Kasumi-1 (cell line): ENCODE measurements at regions not wholly inside any gene's neighbourhood (a gene's known extent, or its start where the extent isn't known, plus 50 kb on each side); places are given as distances from the start of the nearest gene placed in this dataset.

Experiments used
- DNase-seq, 2 experiments: peaks; one replicate each; lab custom pipeline; 2025; lab: John Stamatoyannopoulos, UW

- DNase-seq: no peak
These were observed 423.7 kb downstream of the C3orf38 start for GRCh38 chr3:88573472-88573871.

DNA sequence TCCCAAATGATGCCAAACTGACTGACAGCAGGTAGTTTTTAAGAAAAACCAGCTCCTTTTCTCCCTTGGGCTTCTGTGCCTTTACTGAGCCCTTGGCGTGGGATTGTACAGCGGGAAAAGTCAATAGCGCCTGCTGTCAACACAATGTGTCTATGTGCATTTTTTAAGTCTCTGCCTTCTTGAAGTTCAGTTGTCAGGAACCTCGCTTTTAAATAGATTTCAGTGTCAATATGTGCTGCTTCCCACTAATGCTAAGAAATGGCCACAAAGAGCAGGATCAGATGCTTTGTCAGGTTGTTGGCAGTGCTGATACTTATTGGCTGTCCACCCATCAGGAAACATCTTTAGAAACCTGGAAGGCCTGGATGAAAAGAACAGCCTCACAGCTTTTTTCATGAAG lies 424.4 kb downstream of the C3orf38 start:
- no peak for DNase-seq

DNA sequence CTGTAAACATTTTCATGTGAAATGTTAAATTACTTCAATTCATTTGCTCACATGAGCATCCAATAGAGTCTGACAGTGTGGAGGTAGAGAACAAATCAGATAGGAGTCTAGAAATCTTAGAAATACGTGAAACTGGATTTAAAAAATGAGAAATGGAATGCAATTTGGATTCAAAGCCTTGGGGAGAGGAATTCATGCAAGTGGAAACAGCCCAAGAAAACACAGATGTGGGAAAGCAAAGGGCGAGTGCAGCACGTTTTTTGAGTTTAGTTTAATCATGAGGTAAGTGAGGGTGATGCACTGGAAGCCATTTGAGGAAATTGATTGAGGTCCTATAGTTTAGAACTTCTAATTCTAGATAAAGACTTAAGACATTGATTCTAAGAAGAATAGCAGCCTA lies 434.7 kb downstream of the C3orf38 start:
- DNase-seq: no peak

- DNase-seq: no peak
These were observed 436.4 kb downstream of the C3orf38 start for GRCh38 chr3:88586121-88586640.

DNA sequence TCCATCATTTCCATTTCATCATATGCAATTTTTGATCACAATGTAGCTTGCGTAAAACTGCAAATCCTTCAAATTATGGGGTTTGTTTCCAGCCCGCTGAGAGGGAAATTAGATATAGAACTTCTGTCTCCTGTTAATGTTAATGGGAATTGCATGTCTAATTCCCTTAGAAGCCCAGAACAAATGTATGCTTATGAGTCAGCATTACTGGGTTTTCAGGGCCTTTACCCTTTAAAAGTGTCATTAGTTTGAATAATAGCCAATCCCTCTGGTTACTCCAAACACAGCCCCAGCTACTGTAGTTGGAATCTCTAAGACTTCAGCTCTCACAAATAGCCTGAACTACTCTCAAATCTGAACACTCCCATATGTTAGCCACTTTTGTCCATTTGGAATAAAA lies 439.4 kb downstream of the C3orf38 start:
- DNase-seq: no peak

DNA sequence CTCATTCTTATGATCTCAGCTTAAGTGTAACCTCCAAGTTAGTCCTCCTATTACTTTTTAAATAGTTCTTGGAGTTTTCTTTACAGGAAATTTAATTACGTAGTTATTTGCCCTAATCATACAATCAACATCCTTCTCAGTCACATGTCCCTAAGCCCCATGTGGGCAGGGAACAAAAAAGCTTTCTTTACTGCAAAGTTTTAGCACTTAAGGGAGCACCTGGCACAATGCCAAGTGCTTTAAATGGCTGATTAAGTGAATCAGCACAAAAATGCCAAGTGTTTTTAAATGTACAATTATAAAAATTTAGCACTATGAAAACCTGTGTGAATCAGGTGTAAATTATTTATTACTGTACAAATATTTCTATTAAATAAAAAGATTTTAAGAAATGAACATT lies 445.3 kb downstream of the C3orf38 start:
- DNase-seq: no peak

GRCh38 chr3:88596451-88596850 lies 446.7 kb downstream of the C3orf38 start:
- no peak for DNase-seq

DNA sequence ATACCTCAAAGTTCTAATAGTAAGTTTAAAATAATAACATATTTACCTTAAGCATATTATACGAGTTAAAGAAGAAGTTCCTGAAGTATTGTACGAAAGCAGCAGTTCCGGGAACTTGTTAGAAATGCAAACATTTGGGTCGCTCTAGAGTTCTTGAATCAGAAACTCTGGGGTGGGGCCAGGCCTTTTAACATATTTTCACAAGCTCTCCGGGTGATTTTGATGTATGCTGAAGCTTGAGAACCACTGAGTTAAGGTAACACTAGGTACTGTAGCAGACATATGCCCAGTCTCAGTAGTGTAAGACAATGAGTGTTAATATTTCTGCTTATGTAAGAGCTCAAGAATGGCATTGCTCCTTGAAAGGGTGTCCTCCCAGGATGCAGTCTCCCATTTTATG lies 461.1 kb downstream of the C3orf38 start:
- no peak for DNase-seq

- DNase-seq: no peak
These were observed 462.1 kb downstream of the C3orf38 start for GRCh38 chr3:88611826-88612326.

- no peak for DNase-seq
These were observed 466.7 kb downstream of the C3orf38 start for GRCh38 chr3:88616413-88616812.

GRCh38 chr3:88617283-88617682 lies 467.5 kb downstream of the C3orf38 start:
- DNase-seq: peak; percentile 81 to 84

DNA sequence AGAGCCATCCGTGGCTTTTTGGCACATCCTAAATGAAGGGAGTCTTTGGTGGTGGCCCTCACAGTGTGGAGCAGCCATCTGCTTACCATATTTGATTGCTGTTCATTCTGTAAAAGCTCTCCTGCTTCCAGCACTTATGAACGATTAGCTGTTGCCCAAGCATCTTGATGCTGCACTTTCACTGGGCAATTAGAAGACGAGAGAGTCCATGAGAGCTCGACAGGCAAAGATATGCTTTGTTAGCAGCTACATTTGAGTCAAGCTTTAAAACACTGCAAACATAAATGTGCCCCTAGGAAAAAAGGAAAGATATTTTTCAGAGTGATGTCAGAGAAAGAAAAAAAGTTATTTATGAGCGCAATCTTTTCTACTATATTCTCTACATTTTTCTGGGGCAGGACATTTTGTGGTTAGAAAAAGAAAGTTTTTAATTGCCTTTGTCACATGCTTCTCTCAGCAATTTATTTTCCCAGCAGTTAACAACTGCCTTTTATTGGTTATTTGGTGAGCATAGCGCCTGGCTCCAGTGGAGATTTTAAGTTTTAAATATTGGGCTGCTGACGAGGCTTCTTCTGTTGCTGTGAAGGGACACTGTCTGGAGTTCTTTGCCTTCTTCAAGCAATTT lies 468.4 kb downstream of the C3orf38 start:
- no peak for DNase-seq

- no peak for DNase-seq
These were observed 471.8 kb downstream of the C3orf38 start for GRCh38 chr3:88621586-88621985.

- no peak for DNase-seq
These were observed 473.9 kb downstream of the C3orf38 start for GRCh38 chr3:88623709-88624108.

DNA sequence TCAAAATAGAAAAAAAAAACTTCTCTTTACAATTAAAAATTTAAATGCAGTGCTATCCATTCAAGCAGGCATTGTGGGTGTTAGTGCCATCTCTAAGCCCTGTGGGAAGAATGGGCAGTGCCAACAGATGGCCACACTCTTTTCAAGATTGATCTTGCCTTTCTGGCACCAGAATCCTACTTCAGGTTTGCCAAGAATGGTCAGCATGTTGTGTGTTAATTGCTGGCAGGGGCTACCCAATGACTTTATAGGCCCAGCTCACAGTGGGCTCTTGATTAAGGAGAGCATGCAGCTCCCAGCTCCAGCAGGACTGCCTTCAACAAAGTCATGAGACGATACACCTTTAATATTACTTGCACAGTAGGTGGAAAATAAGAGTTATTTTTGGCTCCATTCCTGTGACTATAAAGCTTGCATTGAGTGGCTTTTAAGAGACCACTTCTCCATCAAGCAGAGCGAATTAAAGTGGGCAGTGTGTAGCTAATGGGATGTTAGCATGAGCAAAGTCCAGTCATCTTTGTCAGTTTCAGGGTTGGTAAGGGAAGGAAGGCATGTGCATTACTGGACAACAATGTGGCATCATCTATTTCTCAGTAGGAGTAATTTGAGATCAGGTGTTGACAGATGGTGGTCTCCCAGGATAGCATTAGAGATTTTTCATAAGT lies 476.8 kb downstream of the C3orf38 start:
- DNase-seq: no peak

- no peak for DNase-seq
These were observed 478.5 kb upstream of the EPHA3 start for GRCh38 chr3:88628901-88629300.

DNA sequence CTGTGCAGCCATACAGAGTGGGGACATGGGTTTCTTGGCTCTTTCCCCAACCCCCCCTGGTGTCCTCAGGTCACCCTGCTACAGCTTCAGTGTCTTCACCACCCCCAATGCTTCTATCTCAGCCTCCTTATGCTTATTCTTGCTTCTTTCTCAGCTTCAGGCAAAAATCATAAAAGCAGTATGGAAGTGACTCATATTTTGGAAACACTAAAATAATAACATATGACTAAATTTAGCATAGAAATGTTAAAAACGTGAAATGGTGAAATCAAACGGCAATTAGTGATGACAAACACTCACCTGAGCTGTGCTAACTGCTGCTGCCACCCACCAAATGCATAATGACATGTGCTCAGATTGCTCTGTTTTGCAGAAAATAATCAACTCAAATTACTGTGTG lies 475.2 kb upstream of the EPHA3 start:
- no peak for DNase-seq

GRCh38 chr3:88640581-88640980 lies 466.8 kb upstream of the EPHA3 start:
- DNase-seq: no peak

DNA sequence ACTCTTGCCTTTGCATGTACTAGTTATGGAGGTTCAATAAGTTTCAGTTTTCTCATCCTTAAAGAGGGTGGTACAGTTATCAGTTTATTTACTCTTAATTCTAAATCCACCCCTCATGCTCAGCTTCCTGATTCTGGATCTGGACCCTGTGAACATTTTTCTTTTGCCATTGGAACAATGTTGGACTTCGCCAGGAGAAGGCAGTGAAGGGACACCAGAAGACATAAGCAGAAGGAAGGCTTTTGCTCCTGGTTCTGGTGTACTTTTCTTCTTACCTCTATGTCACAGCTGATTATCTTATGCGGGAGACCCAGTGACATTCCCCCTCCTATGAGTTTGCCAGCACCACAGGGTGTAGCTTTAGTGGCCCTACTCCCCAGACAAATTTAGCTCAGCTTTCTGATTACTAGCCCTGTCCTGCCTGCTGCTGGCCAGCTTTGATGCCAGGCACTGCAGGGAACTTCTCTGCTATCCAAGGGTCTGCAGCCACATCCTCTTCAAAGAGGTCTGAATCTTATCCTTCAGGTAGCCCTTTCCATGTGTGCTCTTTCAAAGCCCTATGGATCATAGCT lies 466.3 kb upstream of the EPHA3 start:
- DNase-seq: no peak

GRCh38 chr3:88657459-88657858 lies 450.0 kb upstream of the EPHA3 start:
- no peak for DNase-seq

GRCh38 chr3:88661433-88661824 lies 446.0 kb upstream of the EPHA3 start:
- DNase-seq: no peak

DNA sequence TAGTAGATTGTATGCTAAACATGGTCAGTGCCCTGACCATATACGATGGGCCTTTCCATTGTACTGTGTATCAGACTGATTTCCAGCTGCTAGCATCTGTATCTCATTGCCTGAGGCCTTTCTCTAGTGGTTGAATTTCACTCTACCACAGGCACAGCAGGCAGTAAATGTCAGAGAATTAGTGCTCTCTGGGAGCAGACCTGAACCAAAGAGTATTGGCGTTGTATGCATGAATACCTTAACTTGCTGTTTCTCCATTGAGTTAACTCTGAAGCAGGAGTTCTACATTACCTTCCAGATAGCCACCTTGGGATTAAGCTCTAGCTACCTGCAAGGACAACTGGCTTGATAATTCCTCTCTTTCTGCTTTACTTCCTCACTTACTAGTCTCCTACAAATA lies 439.2 kb upstream of the EPHA3 start:
- no peak for DNase-seq

DNA sequence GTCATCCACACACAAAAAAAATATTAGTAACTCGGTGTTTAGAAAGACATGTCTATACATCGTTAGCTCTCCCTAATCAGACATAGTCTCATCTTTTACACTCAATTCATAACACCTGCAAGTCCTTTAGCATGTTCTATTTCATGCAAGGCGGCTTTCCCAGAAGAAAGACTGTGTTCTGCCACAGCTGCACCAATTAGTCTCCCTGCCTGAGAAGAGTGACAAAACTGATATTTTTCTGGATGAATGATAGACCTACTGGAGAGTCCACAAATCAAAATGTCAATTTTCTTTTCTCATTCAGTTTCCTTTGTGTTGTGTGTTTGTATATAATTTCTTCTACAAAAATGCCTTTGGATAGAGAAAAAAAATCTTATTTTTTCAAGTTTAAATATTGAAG lies 435.8 kb upstream of the EPHA3 start:
- no peak for DNase-seq
